ENCODE measurements at regions not wholly inside any gene's neighbourhood (a gene's known extent, or its start where the extent isn't known, plus 50 kb on each side); places are given as distances from the start of the nearest gene placed in this dataset.
A peak's percentile ranks its signal among the peaks of the same experiment; 100 is the strongest.

DNA sequence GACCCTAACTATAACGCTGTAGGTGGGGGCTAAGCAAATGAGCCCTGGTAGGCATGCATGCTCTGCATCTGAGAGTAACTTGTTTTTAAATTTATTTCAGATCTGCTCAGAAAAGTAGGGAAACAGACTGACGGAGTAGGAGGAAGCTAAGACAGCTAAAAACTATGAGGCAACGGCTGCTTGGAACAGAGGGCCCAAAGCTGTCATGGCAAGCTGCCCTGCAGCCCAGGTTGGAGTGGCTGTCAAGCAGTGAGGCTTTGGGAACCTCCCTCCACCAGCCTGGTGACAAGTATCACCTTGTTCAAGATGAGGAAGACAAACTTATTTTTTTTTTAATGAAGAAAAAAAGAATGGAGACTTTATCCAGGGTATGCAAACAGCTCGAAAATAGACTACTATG lies 439.8 kb downstream of the NLGN4X start:
- Histone ChIP-seq H3K4me3 (ENCODE audit: low read length, poor library complexity, severe bottlenecking) (no peak overlapping the region), H3K27me3 (ENCODE audit: insufficient read depth, low read length, poor library complexity, severe bottlenecking) (no peaks in the 10 kb centered on the region), H3F3A (ENCODE audit: low read depth) (no peaks in the 10 kb centered on the region), H4K20me1 (ENCODE audit: insufficient read depth, low read length, poor library complexity, severe bottlenecking) (no peaks in the 10 kb centered on the region), H3K9me3 (ENCODE audit: insufficient read depth, low read depth, low read length) (no peaks in the 10 kb centered on the region), H3K9me2 (replicated peaks; ENCODE audit: low read depth, low read length) (no peaks in the 10 kb centered on the region), H3K4me2 (ENCODE audit: low read depth, low read length, poor library complexity, severe bottlenecking) (no peak overlapping the region), H3K36me3 (ENCODE audit: insufficient read depth, low read length) (no peaks in the 10 kb centered on the region), H3K79me2 (ENCODE audit: insufficient read depth, low read length) (no peaks in the 10 kb centered on the region), H3K4me1 (ENCODE audit: insufficient read depth, low read length, poor library complexity, severe bottlenecking) (no peaks in the 10 kb centered on the region), H3K9ac (ENCODE audit: low read depth, low read length, poor library complexity, severe bottlenecking) (no peak overlapping the region), H2AFZ (ENCODE audit: low read length) (no peak overlapping the region)
- TF ChIP-seq, protein P1, sequence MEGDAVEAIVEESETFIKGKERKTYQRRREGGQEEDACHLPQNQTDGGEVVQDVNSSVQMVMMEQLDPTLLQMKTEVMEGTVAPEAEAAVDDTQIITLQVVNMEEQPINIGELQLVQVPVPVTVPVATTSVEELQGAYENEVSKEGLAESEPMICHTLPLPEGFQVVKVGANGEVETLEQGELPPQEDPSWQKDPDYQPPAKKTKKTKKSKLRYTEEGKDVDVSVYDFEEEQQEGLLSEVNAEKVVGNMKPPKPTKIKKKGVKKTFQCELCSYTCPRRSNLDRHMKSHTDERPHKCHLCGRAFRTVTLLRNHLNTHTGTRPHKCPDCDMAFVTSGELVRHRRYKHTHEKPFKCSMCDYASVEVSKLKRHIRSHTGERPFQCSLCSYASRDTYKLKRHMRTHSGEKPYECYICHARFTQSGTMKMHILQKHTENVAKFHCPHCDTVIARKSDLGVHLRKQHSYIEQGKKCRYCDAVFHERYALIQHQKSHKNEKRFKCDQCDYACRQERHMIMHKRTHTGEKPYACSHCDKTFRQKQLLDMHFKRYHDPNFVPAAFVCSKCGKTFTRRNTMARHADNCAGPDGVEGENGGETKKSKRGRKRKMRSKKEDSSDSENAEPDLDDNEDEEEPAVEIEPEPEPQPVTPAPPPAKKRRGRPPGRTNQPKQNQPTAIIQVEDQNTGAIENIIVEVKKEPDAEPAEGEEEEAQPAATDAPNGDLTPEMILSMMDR (conservative IDR thresholded peaks at IDR 0.05; ENCODE audit: low read length): no peak
- no peak for TF ChIP-seq EZH2phosphoT487 (IDR thresholded peaks at IDR 0.05; ENCODE audit: borderline replicate concordance)

DNA sequence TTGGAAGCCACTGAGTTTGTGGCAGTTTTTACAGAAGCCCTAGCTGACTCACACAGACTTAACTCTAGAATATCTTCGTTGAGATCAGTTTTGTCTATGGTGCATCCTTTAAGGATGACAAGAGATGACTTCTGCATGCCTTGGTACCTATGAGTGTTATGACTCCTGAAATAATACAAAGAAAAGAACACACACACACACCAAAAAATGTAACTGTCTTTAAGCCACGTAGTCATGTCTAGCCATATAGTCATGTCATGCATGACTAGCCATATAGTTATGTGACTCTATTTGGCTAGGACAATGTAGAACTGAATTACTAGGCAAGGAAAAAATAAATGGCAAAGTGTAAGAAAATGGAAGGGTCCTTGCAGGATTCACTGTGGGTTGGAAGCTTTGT lies 447.8 kb downstream of the NLGN4X start:
- no peaks in the 10 kb centered on the region for H3K27me3 ChIP-seq (ENCODE audit: insufficient read depth, low read length, poor library complexity, severe bottlenecking)
- H3K4me1 ChIP-seq (ENCODE audit: insufficient read depth, low read length, poor library complexity, severe bottlenecking): no peaks in the 10 kb centered on the region
- no peaks in the 10 kb centered on the region for H3K9me2 ChIP-seq (replicated peaks; ENCODE audit: low read depth, low read length)
- no peaks in the 10 kb centered on the region for H3K36me3 ChIP-seq (ENCODE audit: insufficient read depth, low read length)
- no peak overlapping the region for H3K4me3 ChIP-seq (ENCODE audit: low read length, poor library complexity, severe bottlenecking)
- no peaks in the 10 kb centered on the region for H3K79me2 ChIP-seq (ENCODE audit: insufficient read depth, low read length)
- H2AFZ ChIP-seq (ENCODE audit: low read length): no peak overlapping the region
- no peaks in the 10 kb centered on the region for H3F3A ChIP-seq (ENCODE audit: low read depth)
- no peaks in the 10 kb centered on the region for H3K9me3 ChIP-seq (ENCODE audit: insufficient read depth, low read depth, low read length)
- TF ChIP-seq EZH2phosphoT487 (IDR thresholded peaks at IDR 0.05; ENCODE audit: borderline replicate concordance): no peak
- TF ChIP-seq, protein P1 (conservative IDR thresholded peaks at IDR 0.05; ENCODE audit: low read length): no peak
- H3K4me2 ChIP-seq (ENCODE audit: low read depth, low read length, poor library complexity, severe bottlenecking): no peak overlapping the region
- H4K20me1 ChIP-seq (ENCODE audit: insufficient read depth, low read length, poor library complexity, severe bottlenecking): no peaks in the 10 kb centered on the region
- H3K9ac ChIP-seq (ENCODE audit: low read depth, low read length, poor library complexity, severe bottlenecking): no peak overlapping the region

DNA sequence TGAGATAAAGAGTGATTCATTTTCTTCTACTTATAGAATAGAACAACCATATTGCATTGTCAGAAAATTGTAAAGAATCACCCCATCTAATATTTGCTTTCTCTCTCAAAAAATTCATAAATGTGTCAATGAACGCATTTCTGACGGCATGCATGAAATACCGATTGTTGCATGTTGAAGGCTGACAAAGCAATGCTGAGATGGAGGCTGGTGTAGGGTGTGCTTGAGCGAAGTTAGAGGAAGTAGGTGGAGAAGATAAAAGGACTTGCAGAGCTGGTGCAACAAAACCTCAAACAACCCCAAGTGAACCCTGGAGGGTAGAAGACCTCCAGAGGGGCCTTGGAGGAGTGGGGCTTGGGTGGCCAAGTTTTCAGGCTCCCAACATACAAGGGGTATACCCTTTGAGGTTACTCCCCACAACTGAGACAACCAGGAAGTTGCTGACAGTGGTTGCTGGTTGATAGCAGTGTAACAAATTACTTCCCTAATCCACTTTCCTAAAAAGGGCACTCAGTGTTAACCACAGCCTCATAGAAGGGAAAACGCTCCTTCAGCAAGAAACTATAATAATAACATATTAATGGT lies 452.7 kb downstream of the NLGN4X start:
- Histone ChIP-seq H3K9ac (ENCODE audit: low read depth, low read length, poor library complexity, severe bottlenecking) (no peak overlapping the region), H3K36me3 (ENCODE audit: insufficient read depth, low read length) (no peaks in the 10 kb centered on the region), H3K9me3 (ENCODE audit: insufficient read depth, low read depth, low read length) (no peaks in the 10 kb centered on the region), H3F3A (ENCODE audit: low read depth) (no peaks in the 10 kb centered on the region), H3K4me2 (ENCODE audit: low read depth, low read length, poor library complexity, severe bottlenecking) (peak overlapping the region; percentile 32), H3K79me2 (ENCODE audit: insufficient read depth, low read length) (no peaks in the 10 kb centered on the region), H4K20me1 (ENCODE audit: insufficient read depth, low read length, poor library complexity, severe bottlenecking) (no peaks in the 10 kb centered on the region), H2AFZ (ENCODE audit: low read length) (no peak overlapping the region), H3K4me1 (ENCODE audit: insufficient read depth, low read length, poor library complexity, severe bottlenecking) (no peaks in the 10 kb centered on the region), H3K9me2 (replicated peaks; ENCODE audit: low read depth, low read length) (no peaks in the 10 kb centered on the region), H3K4me3 (ENCODE audit: low read length, poor library complexity, severe bottlenecking) (no peak overlapping the region), H3K27me3 (ENCODE audit: insufficient read depth, low read length, poor library complexity, severe bottlenecking) (no peaks in the 10 kb centered on the region)
- TF ChIP-seq EZH2phosphoT487 (IDR thresholded peaks at IDR 0.05; ENCODE audit: borderline replicate concordance): no peak
- TF ChIP-seq, protein P1 (conservative IDR thresholded peaks at IDR 0.05; ENCODE audit: low read length): no peak

Data from Loucy (cell line).